Thyroid gland (tissue), 4 donors: ENCODE measurements at regions not wholly inside any gene's neighbourhood (a gene's known extent, or its start where the extent isn't known, plus 50 kb on each side); places are given as distances from the start of the nearest gene placed in this dataset.

Experiments used
- POLR2A ChIP-seq, 2 donors: fragments of 450-650 bp; IDR thresholded peaks; one replicate each; pipeline ENCODE4 v1.6.1; 2017; ENCODE audit warnings: antibody characterized with exemption in 2 of 2, mild to moderate bottlenecking in 2 of 2, moderate library complexity in 1 of 2
- TF ChIP-seq, protein P1 (sequence below), 6 experiments: fragments of 200-600 bp in 3 of 6; fragments of 450-650 bp in 3 of 6; sonication (generic) in 3 of 6; IDR thresholded peaks; one replicate each; pipeline ENCODE4 v1.5.1; 2016 to 2019; ENCODE audit warnings: antibody characterized with exemption in 6 of 6, mild to moderate bottlenecking in 2 of 6, inconsistent platforms in 1 of 6, moderate library complexity in 1 of 6

- TF ChIP-seq, protein P1, sequence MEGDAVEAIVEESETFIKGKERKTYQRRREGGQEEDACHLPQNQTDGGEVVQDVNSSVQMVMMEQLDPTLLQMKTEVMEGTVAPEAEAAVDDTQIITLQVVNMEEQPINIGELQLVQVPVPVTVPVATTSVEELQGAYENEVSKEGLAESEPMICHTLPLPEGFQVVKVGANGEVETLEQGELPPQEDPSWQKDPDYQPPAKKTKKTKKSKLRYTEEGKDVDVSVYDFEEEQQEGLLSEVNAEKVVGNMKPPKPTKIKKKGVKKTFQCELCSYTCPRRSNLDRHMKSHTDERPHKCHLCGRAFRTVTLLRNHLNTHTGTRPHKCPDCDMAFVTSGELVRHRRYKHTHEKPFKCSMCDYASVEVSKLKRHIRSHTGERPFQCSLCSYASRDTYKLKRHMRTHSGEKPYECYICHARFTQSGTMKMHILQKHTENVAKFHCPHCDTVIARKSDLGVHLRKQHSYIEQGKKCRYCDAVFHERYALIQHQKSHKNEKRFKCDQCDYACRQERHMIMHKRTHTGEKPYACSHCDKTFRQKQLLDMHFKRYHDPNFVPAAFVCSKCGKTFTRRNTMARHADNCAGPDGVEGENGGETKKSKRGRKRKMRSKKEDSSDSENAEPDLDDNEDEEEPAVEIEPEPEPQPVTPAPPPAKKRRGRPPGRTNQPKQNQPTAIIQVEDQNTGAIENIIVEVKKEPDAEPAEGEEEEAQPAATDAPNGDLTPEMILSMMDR (IDR thresholded peaks at IDR 0.05) = peak in 1 of 6 experiments; percentile 25
- no peak for TF ChIP-seq POLR2A (IDR thresholded peaks at IDR 0.05)
Measured at GRCh38 chr4:22237155-22237751, 278.6 kb downstream of the ADGRA3 start.
